ENCODE measurements at regions not wholly inside any gene's neighbourhood (a gene's known extent, or its start where the extent isn't known, plus 50 kb on each side); places are given as distances from the start of the nearest gene placed in this dataset.

DNA sequence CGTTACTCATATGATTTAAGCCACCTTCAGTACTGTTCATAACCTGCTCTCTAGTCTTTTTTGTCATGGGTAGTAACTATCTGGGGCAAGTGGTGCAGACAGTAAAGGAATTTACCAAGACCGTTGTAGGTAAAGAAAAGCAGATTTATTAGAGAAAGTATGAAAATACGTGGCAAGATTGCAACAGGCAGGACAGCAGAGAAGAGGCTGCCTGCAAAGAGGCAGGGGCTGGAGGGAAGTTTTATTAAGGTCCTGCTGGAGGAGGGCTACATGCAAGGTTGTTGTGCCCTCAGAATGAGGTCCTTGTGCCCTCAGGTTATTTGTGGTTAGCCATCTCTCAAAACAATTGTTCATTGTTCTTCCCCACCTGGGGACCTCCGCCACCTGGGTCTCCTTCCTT, 444.3 kb downstream of the BCKDHB start:
- H3K9me3 ChIP-seq (ENCODE audit: control insufficient read depth in 4 of 4, low read length in 3 of 4) = no peaks in the 10 kb centered on the region
- 94% methylated on average over 4 of the region's 4 CpGs for WGBS

DNA sequence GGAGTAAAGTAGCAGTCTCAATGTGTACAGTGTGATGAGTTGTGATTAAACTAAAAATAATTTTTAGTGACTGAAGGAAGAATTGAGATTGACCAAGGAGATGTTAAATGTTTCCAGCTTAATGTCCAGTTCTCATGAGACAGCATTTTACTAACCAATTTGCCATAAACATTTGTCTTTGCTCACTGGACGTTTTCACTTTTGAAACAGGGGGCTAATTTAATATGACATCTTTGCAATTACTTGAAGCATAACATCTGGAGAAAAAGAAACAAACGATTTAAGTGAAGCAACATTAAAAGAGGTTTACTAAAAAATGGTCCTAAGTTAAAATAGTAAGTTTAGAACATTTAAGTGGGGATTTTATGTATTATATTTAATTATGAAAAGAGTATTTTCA, 443.8 kb downstream of the BCKDHB start:
- Histone ChIP-seq H3K4me3 (ENCODE audit: low read depth in 1 of 3, low read length in 3 of 3) (no peak overlapping the region), H3K27ac (ENCODE audit: low read depth in 1 of 2, low read length in 2 of 2) (no peak overlapping the region), H3K36me3 (ENCODE audit: control insufficient read depth in 4 of 4, insufficient read depth in 3 of 4, low read depth in 1 of 4, low read length in 3 of 4) (no peaks in the 10 kb centered on the region), H3K4me1 (ENCODE audit: control insufficient read depth in 4 of 4, insufficient read depth in 4 of 4, low read length in 3 of 4) (no peaks in the 10 kb centered on the region), H3K9ac (ENCODE audit: low read depth in 1 of 2, low read length in 2 of 2) (no peak overlapping the region), H3K9me3 (ENCODE audit: control insufficient read depth in 4 of 4, low read length in 3 of 4) (no peaks in the 10 kb centered on the region), H3K27me3 (ENCODE audit: control insufficient read depth in 4 of 4, insufficient read depth in 4 of 4, low read length in 3 of 4) (no peaks in the 10 kb centered on the region)
- DNase-seq (ENCODE audit: low spot score) = no peak
- 63% methylated on average over 2 of the region's 2 CpGs for WGBS
- TF ChIP-seq, protein P1, sequence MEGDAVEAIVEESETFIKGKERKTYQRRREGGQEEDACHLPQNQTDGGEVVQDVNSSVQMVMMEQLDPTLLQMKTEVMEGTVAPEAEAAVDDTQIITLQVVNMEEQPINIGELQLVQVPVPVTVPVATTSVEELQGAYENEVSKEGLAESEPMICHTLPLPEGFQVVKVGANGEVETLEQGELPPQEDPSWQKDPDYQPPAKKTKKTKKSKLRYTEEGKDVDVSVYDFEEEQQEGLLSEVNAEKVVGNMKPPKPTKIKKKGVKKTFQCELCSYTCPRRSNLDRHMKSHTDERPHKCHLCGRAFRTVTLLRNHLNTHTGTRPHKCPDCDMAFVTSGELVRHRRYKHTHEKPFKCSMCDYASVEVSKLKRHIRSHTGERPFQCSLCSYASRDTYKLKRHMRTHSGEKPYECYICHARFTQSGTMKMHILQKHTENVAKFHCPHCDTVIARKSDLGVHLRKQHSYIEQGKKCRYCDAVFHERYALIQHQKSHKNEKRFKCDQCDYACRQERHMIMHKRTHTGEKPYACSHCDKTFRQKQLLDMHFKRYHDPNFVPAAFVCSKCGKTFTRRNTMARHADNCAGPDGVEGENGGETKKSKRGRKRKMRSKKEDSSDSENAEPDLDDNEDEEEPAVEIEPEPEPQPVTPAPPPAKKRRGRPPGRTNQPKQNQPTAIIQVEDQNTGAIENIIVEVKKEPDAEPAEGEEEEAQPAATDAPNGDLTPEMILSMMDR (IDR thresholded peaks at IDR 0.05; ENCODE audit: low read depth, low read length, missing input control) = no peak
- TF ChIP-seq TAF1 (conservative IDR thresholded peaks at IDR 0.05) (no peak), FOXA1 (IDR thresholded peaks at IDR 0.05) (no peak), SP1 (IDR thresholded peaks at IDR 0.05) (no peak), RAD21 (IDR thresholded peaks at IDR 0.05) (no peak), RXRA (IDR thresholded peaks at IDR 0.05) (no peak), JUND (IDR thresholded peaks at IDR 0.05) (no peak)
- TF ChIP-seq, protein P2, sequence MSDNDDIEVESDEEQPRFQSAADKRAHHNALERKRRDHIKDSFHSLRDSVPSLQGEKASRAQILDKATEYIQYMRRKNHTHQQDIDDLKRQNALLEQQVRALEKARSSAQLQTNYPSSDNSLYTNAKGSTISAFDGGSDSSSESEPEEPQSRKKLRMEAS (IDR thresholded peaks at IDR 0.05) = no peak

More for the DNA sequence above, 444.3 kb downstream of the BCKDHB start:
- Histone ChIP-seq H3K4me1 (ENCODE audit: control insufficient read depth in 4 of 4, insufficient read depth in 4 of 4, low read length in 3 of 4) (no peaks in the 10 kb centered on the region), H3K36me3 (ENCODE audit: control insufficient read depth in 4 of 4, insufficient read depth in 3 of 4, low read depth in 1 of 4, low read length in 3 of 4) (no peaks in the 10 kb centered on the region), H3K27me3 (ENCODE audit: control insufficient read depth in 4 of 4, insufficient read depth in 4 of 4, low read length in 3 of 4) (no peaks in the 10 kb centered on the region), H3K4me3 (ENCODE audit: low read depth in 1 of 3, low read length in 3 of 3) (no peak overlapping the region), H3K9ac (ENCODE audit: low read depth in 1 of 2, low read length in 2 of 2) (no peak overlapping the region), H3K27ac (ENCODE audit: low read depth in 1 of 2, low read length in 2 of 2) (no peak overlapping the region)
- no peak for DNase-seq (ENCODE audit: low spot score)
- TF ChIP-seq GABPA (IDR thresholded peaks at IDR 0.05 in 1 of 2, conservative IDR thresholded peaks at IDR 0.05 in 1 of 2) (no peak), FOXA2 (IDR thresholded peaks at IDR 0.05) (no peak), HNF4A (conservative IDR thresholded peaks at IDR 0.05) (no peak), JUND (IDR thresholded peaks at IDR 0.05) (no peak), YY1 (IDR thresholded peaks at IDR 0.05) (no peak), EGR1 (IDR thresholded peaks at IDR 0.05; ENCODE audit: low read depth in 2 of 2) (no peak), TAF1 (conservative IDR thresholded peaks at IDR 0.05) (no peak), FOXA1 (IDR thresholded peaks at IDR 0.05) (no peak), NR2F2 (IDR thresholded peaks at IDR 0.05) (no peak), HNF4G (IDR thresholded peaks at IDR 0.05) (no peak), RXRA (IDR thresholded peaks at IDR 0.05) (no peak), SP1 (IDR thresholded peaks at IDR 0.05) (no peak), RAD21 (IDR thresholded peaks at IDR 0.05) (no peak)
- TF ChIP-seq, protein P3, sequence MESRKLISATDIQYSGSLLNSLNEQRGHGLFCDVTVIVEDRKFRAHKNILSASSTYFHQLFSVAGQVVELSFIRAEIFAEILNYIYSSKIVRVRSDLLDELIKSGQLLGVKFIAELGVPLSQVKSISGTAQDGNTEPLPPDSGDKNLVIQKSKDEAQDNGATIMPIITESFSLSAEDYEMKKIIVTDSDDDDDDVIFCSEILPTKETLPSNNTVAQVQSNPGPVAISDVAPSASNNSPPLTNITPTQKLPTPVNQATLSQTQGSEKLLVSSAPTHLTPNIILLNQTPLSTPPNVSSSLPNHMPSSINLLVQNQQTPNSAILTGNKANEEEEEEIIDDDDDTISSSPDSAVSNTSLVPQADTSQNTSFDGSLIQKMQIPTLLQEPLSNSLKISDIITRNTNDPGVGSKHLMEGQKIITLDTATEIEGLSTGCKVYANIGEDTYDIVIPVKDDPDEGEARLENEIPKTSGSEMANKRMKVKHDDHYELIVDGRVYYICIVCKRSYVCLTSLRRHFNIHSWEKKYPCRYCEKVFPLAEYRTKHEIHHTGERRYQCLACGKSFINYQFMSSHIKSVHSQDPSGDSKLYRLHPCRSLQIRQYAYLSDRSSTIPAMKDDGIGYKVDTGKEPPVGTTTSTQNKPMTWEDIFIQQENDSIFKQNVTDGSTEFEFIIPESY (IDR thresholded peaks at IDR 0.05) = no peak
- TF ChIP-seq, protein P1 (IDR thresholded peaks at IDR 0.05; ENCODE audit: low read depth, low read length, missing input control) = no peak
- TF ChIP-seq, protein P4, sequence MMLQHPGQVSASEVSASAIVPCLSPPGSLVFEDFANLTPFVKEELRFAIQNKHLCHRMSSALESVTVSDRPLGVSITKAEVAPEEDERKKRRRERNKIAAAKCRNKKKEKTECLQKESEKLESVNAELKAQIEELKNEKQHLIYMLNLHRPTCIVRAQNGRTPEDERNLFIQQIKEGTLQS (IDR thresholded peaks at IDR 0.05) = no peak
- TF ChIP-seq, protein P5, sequence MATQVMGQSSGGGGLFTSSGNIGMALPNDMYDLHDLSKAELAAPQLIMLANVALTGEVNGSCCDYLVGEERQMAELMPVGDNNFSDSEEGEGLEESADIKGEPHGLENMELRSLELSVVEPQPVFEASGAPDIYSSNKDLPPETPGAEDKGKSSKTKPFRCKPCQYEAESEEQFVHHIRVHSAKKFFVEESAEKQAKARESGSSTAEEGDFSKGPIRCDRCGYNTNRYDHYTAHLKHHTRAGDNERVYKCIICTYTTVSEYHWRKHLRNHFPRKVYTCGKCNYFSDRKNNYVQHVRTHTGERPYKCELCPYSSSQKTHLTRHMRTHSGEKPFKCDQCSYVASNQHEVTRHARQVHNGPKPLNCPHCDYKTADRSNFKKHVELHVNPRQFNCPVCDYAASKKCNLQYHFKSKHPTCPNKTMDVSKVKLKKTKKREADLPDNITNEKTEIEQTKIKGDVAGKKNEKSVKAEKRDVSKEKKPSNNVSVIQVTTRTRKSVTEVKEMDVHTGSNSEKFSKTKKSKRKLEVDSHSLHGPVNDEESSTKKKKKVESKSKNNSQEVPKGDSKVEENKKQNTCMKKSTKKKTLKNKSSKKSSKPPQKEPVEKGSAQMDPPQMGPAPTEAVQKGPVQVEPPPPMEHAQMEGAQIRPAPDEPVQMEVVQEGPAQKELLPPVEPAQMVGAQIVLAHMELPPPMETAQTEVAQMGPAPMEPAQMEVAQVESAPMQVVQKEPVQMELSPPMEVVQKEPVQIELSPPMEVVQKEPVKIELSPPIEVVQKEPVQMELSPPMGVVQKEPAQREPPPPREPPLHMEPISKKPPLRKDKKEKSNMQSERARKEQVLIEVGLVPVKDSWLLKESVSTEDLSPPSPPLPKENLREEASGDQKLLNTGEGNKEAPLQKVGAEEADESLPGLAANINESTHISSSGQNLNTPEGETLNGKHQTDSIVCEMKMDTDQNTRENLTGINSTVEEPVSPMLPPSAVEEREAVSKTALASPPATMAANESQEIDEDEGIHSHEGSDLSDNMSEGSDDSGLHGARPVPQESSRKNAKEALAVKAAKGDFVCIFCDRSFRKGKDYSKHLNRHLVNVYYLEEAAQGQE (IDR thresholded peaks at IDR 0.05) = no peak
- TF ChIP-seq, protein P2 (IDR thresholded peaks at IDR 0.05) = no peak
